ENCODE measurements at regions not wholly inside any gene's neighbourhood (a gene's known extent, or its start where the extent isn't known, plus 50 kb on each side); places are given as distances from the start of the nearest gene placed in this dataset.

- H3K4me3 ChIP-seq (replicated peaks; ENCODE audit: low read depth, low read length): no peak overlapping the region
- no peak for DNase-seq (ENCODE audit: extremely low read depth, low read depth)
- TF ChIP-seq CTCF (IDR thresholded peaks at IDR 0.05; ENCODE audit: low read depth, low read length, missing control alignments): no peak
Measured at GRCh38 chr16:50992350-50993032, 158.6 kb downstream of the SALL1 start.

- no peak for TF ChIP-seq CTCF (IDR thresholded peaks at IDR 0.05; ENCODE audit: low read depth, low read length, missing control alignments)
- no peak for DNase-seq (ENCODE audit: extremely low read depth, low read depth)
- no peak overlapping the region for H3K4me3 ChIP-seq (replicated peaks; ENCODE audit: low read depth, low read length)
Measured at GRCh38 chr16:50991436-50991835, 159.6 kb downstream of the SALL1 start.

- no peak for TF ChIP-seq CTCF (IDR thresholded peaks at IDR 0.05; ENCODE audit: low read depth, low read length, missing control alignments)
- H3K4me3 ChIP-seq (replicated peaks; ENCODE audit: low read depth, low read length): no peak overlapping the region
- no peak for DNase-seq (ENCODE audit: extremely low read depth, low read depth)
Measured at GRCh38 chr16:50991006-50991405, 160.1 kb downstream of the SALL1 start.

- DNase-seq (ENCODE audit: extremely low read depth, low read depth): no peak
- TF ChIP-seq CTCF (IDR thresholded peaks at IDR 0.05; ENCODE audit: low read depth, low read length, missing control alignments): no peak
Measured at GRCh38 chr16:50989047-50989446, 162.0 kb downstream of the SALL1 start.

GRCh38 chr16:50988441-50988840 is 162.6 kb downstream of the SALL1 start:
- no peak for TF ChIP-seq CTCF (IDR thresholded peaks at IDR 0.05; ENCODE audit: low read depth, low read length, missing control alignments)
- H3K4me3 ChIP-seq (replicated peaks; ENCODE audit: low read depth, low read length): no peak overlapping the region
- DNase-seq (ENCODE audit: extremely low read depth, low read depth): no peak

More at GRCh38 chr16:50989047-50989446, 162.0 kb downstream of the SALL1 start:
- H3K4me3 ChIP-seq (replicated peaks; ENCODE audit: low read depth, low read length): no peak overlapping the region

GRCh38 chr16:50986453-50986852 is 164.6 kb downstream of the SALL1 start:
- DNase-seq (ENCODE audit: extremely low read depth, low read depth): no peak
- H3K4me3 ChIP-seq (replicated peaks; ENCODE audit: low read depth, low read length): no peak overlapping the region
- no peak for TF ChIP-seq CTCF (IDR thresholded peaks at IDR 0.05; ENCODE audit: low read depth, low read length, missing control alignments)

GRCh38 chr16:50985733-50986132 is 165.3 kb downstream of the SALL1 start:
- no peak overlapping the region for H3K4me3 ChIP-seq (replicated peaks; ENCODE audit: low read depth, low read length)
- DNase-seq (ENCODE audit: extremely low read depth, low read depth): no peak
- TF ChIP-seq CTCF (IDR thresholded peaks at IDR 0.05; ENCODE audit: low read depth, low read length, missing control alignments): no peak
